ENCODE measurements at regions not wholly inside any gene's neighbourhood (a gene's known extent, or its start where the extent isn't known, plus 50 kb on each side); places are given as distances from the start of the nearest gene placed in this dataset.

GRCh38 chr21:23014021-23014420 lies 2015.8 kb downstream of the NCAM2 start:
- Histone ChIP-seq H3K4me1 (no peaks in the 10 kb centered on the region), H3K27me3 (no peaks in the 10 kb centered on the region), H3K4me3 (no peak overlapping the region), H3K27ac (no peak overlapping the region), H3K36me3 (no peaks in the 10 kb centered on the region), H3K9me3 (no peaks in the 10 kb centered on the region)
- TF ChIP-seq CTCF (IDR thresholded peaks at IDR 0.05), result no peak
- DNase-seq, result no peak
- intact Hi-C loops (cut with DNase I; ENCODE audit: low total_unique reads), result no loop called here

- no peaks in the 10 kb centered on the region for H3K36me3 ChIP-seq
- DNase-seq, result no peak
- H3K27me3 ChIP-seq, result no peaks in the 10 kb centered on the region
- H3K4me1 ChIP-seq, result no peaks in the 10 kb centered on the region
- H3K9me3 ChIP-seq, result no peaks in the 10 kb centered on the region
- intact Hi-C loops (cut with DNase I; ENCODE audit: low total_unique reads), result no loop called here
- H3K4me3 ChIP-seq, result no peak overlapping the region
- H3K27ac ChIP-seq, result no peak overlapping the region
- TF ChIP-seq CTCF (IDR thresholded peaks at IDR 0.05), result no peak
Measured at GRCh38 chr21:23016617-23017016, 2018.4 kb downstream of the NCAM2 start.

GRCh38 chr21:23017989-23018388 lies 2019.8 kb downstream of the NCAM2 start:
- DNase-seq, result no peak
- Histone ChIP-seq H3K27ac (no peak overlapping the region), H3K9me3 (no peaks in the 10 kb centered on the region), H3K36me3 (no peaks in the 10 kb centered on the region), H3K27me3 (no peaks in the 10 kb centered on the region), H3K4me1 (no peaks in the 10 kb centered on the region), H3K4me3 (no peak overlapping the region)
- intact Hi-C loops (cut with DNase I; ENCODE audit: low total_unique reads), result no loop called here
- TF ChIP-seq CTCF (IDR thresholded peaks at IDR 0.05), result no peak

GRCh38 chr21:23020969-23021368 lies 2022.8 kb downstream of the NCAM2 start:
- DNase-seq, result no peak
- no peak overlapping the region for H3K27ac ChIP-seq
- no peaks in the 10 kb centered on the region for H3K27me3 ChIP-seq
- H3K9me3 ChIP-seq, result no peaks in the 10 kb centered on the region
- TF ChIP-seq CTCF (IDR thresholded peaks at IDR 0.05), result no peak
- H3K4me1 ChIP-seq, result no peaks in the 10 kb centered on the region
- H3K36me3 ChIP-seq, result no peaks in the 10 kb centered on the region
- no peak overlapping the region for H3K4me3 ChIP-seq
- intact Hi-C loops (cut with DNase I; ENCODE audit: low total_unique reads), result no loop called here

GRCh38 chr21:23021481-23021880 lies 2023.3 kb downstream of the NCAM2 start:
- Histone ChIP-seq H3K27ac (no peak overlapping the region), H3K27me3 (no peaks in the 10 kb centered on the region), H3K9me3 (no peaks in the 10 kb centered on the region), H3K4me3 (no peak overlapping the region), H3K4me1 (no peaks in the 10 kb centered on the region), H3K36me3 (no peaks in the 10 kb centered on the region)
- TF ChIP-seq CTCF (IDR thresholded peaks at IDR 0.05), result no peak
- DNase-seq, result no peak
- intact Hi-C loops (cut with DNase I; ENCODE audit: low total_unique reads), result no loop called here

- intact Hi-C loops (cut with DNase I; ENCODE audit: low total_unique reads), result no loop called here
- H3K4me3 ChIP-seq, result no peak overlapping the region
- no peaks in the 10 kb centered on the region for H3K4me1 ChIP-seq
- no peak for DNase-seq
- H3K27me3 ChIP-seq, result no peaks in the 10 kb centered on the region
- TF ChIP-seq CTCF (IDR thresholded peaks at IDR 0.05), result no peak
- no peaks in the 10 kb centered on the region for H3K9me3 ChIP-seq
- H3K27ac ChIP-seq, result no peak overlapping the region
- H3K36me3 ChIP-seq, result no peaks in the 10 kb centered on the region
Measured at GRCh38 chr21:23026878-23027277, 2028.7 kb downstream of the NCAM2 start.

Data from tibial artery (tissue), 4 donors.